Esophagus muscularis mucosa (tissue), 4 donors: ENCODE measurements at regions not wholly inside any gene's neighbourhood (a gene's known extent, or its start where the extent isn't known, plus 50 kb on each side); places are given as distances from the start of the nearest gene placed in this dataset.

Experiments
- DNase-seq: peaks from one replicate; pipeline ENCODE4 v3.0.0-alpha.2; 2017; ENCODE audit errors: extremely low spot score
- H3K27ac ChIP-seq, 4 donors: fragments of 200-600 bp; sonication (generic); replicated peaks in 1 of 4; 1 replicate in 3 of 4; 2 replicates in 1 of 4; pipeline ENCODE4 v1.5.1; 2016 to 2019; ENCODE audit warnings: mild to moderate bottlenecking in 1 of 4
- H3K27me3 ChIP-seq, 4 donors: fragments of 200-600 bp; sonication (generic); one replicate each; pipeline versions ENCODE4 v1.5.1 to v1.6.0; 2016 to 2019
- H3K36me3 ChIP-seq, 4 donors: fragments of 200-600 bp; sonication (generic); one replicate each; pipeline ENCODE4 v1.5.1; 2016 to 2019
- H3K4me1 ChIP-seq, 4 donors: fragments of 200-600 bp; sonication (generic); one replicate each; pipeline ENCODE4 v1.5.1; 2016 to 2019
- H3K4me3 ChIP-seq, 4 donors: fragments of 200-600 bp; sonication (generic); 1 replicate in 2 of 4; 2 replicates in 2 of 4; pipeline ENCODE4 v1.5.1; 2016 to 2019; ENCODE audit warnings: mild to moderate bottlenecking in 4 of 4, moderate library complexity in 1 of 4
- H3K9me3 ChIP-seq, 4 donors: fragments of 200-600 bp; sonication (generic); 1 replicate in 3 of 4; 2 replicates in 1 of 4; pipeline ENCODE4 v1.5.1; 2016 to 2019
- EP300 ChIP-seq: sonication (generic); formaldehyde crosslinking; IDR thresholded peaks from one replicate; pipeline ENCODE4 v1.6.1; 2017; ENCODE audit warnings: antibody characterized with exemption
- POLR2A ChIP-seq: fragments of 450-650 bp; IDR thresholded peaks from one replicate; pipeline ENCODE4 v1.6.1; 2017; ENCODE audit warnings: antibody characterized with exemption, moderate library complexity, mild to moderate bottlenecking, low read depth
- POLR2AphosphoS5 ChIP-seq, 2 donors: sonication (generic); formaldehyde crosslinking; IDR thresholded peaks; one replicate each; pipeline ENCODE4 v1.6.1; 2017; ENCODE audit warnings: antibody characterized with exemption in 2 of 2
- WGBS: methylation state at CpG from one replicate; pipeline ENCODE4 v1.1.5; 2018; 5-methylcytosine and 5-hydroxymethylcytosine counted together
- intact Hi-C: fragments of 100-400 bp; cut with DNase I; formaldehyde crosslinking; loops from one replicate; pipeline ENCODE4 v1.15.1; 2023
- TF ChIP-seq, protein P1 (sequence below), 3 experiments: fragments of 200-600 bp in 2 of 3; fragments of 450-650 bp in 1 of 3; sonication (generic) in 2 of 3; IDR thresholded peaks; one replicate each; pipeline ENCODE4 v1.5.1; 2017 to 2019; ENCODE audit warnings: antibody characterized with exemption in 3 of 3, mild to moderate bottlenecking in 2 of 3, moderate library complexity in 1 of 3

DNA sequence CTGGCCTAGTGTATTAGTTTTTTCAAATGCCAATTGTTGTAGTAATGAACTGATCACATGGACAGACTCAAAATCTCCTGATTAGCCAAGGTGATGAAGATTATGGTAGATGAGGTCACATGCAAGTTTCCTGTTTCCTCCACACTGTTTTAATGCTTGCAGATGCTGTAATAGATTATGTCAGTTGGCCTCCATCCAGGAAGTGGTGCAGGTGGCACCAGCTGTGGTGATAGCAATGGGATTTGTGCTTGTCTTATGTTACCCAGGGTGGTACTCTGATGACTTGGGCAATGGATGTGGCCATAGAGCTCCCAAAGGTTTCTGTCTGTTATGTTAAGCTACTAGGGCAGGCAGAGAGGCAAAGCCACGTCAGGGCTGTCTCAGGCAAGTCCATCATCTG is 332.9 kb upstream of the DDX18 start:
- no peaks in the 10 kb centered on the region for H3K36me3 ChIP-seq
- H3K27me3 ChIP-seq = no peaks in the 10 kb centered on the region
- no peak for DNase-seq
- TF ChIP-seq EP300 (no peak), POLR2A (no peak), POLR2AphosphoS5 (IDR thresholded peaks at IDR 0.05) (no peak)
- TF ChIP-seq, protein P1, sequence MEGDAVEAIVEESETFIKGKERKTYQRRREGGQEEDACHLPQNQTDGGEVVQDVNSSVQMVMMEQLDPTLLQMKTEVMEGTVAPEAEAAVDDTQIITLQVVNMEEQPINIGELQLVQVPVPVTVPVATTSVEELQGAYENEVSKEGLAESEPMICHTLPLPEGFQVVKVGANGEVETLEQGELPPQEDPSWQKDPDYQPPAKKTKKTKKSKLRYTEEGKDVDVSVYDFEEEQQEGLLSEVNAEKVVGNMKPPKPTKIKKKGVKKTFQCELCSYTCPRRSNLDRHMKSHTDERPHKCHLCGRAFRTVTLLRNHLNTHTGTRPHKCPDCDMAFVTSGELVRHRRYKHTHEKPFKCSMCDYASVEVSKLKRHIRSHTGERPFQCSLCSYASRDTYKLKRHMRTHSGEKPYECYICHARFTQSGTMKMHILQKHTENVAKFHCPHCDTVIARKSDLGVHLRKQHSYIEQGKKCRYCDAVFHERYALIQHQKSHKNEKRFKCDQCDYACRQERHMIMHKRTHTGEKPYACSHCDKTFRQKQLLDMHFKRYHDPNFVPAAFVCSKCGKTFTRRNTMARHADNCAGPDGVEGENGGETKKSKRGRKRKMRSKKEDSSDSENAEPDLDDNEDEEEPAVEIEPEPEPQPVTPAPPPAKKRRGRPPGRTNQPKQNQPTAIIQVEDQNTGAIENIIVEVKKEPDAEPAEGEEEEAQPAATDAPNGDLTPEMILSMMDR (IDR thresholded peaks at IDR 0.05) = no peak
- H3K27ac ChIP-seq = no peak overlapping the region
- intact Hi-C loops = no loop called here
- 50% methylated on average over 1 of the region's 1 CpG for WGBS
- H3K9me3 ChIP-seq = peaks cover 0 to 37% (median 22%) of the 10 kb centered on the region in 4 donors
- no peaks in the 10 kb centered on the region for H3K4me1 ChIP-seq
- no peak overlapping the region for H3K4me3 ChIP-seq

DNA sequence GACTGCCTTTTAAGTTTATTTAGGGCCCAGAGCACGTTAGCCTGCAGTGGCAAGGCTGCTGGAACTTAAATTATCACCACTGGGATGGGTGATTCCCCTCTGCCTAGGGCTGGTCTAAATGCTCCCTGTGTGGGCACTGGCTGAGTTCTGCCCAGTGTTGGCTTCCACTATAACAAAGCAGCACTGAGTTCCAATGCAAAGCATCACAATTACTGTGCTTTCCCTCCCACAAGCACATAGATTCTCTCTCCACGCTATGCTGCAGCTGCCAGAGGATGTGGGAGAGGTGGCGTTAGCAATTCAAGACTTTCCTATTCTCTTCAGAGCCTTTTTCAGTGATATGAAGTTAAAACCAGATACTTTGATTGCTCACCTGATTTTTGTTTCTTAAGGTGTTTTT is 328.9 kb upstream of the DDX18 start:
- H3K4me3 ChIP-seq = no peak overlapping the region
- no peak overlapping the region for H3K27ac ChIP-seq
- peaks cover 0 to 11% (median 0%) of the 10 kb centered on the region in 4 donors for H3K9me3 ChIP-seq
- no peaks in the 10 kb centered on the region for H3K27me3 ChIP-seq
- intact Hi-C loops = no loop called here
- TF ChIP-seq, protein P1 (IDR thresholded peaks at IDR 0.05) = no peak
- no peak for TF ChIP-seq EP300
- no peak for TF ChIP-seq POLR2A
- no peak for TF ChIP-seq POLR2AphosphoS5 (IDR thresholded peaks at IDR 0.05)
- H3K36me3 ChIP-seq = no peaks in the 10 kb centered on the region
- H3K4me1 ChIP-seq = no peaks in the 10 kb centered on the region
- no peak for DNase-seq
- 63% methylated on average over 3 of the region's 3 CpGs for WGBS

DNA sequence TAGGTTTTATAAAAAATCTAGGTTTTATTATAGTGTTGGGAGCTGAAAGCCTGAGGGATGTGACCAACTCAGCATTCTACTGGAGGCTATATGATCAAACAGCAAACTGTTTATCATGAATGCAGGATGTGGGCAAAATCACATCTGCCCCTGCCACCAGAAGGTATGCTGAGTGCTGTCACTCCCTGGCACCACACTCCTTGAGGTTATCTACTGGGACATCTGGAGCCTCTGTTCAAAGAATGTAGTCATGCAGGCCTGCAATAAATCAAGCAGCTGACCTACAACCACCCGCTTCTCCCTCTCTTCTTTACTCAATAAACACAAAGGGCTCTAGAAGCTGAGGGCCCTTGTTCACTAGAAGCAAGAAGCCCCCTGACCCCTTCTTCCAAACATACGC is 328.4 kb upstream of the DDX18 start:
- DNase-seq = no peak
- TF ChIP-seq POLR2AphosphoS5 (IDR thresholded peaks at IDR 0.05) = no peak
- no peak for TF ChIP-seq EP300
- TF ChIP-seq, protein P1 (IDR thresholded peaks at IDR 0.05) = no peak
- TF ChIP-seq POLR2A = no peak
- Histone ChIP-seq H3K27me3 (no peaks in the 10 kb centered on the region), H3K4me3 (no peak overlapping the region), H3K27ac (no peak overlapping the region), H3K9me3 (peaks cover 0 to 11% (median 0%) of the 10 kb centered on the region in 4 donors), H3K36me3 (no peaks in the 10 kb centered on the region), H3K4me1 (no peaks in the 10 kb centered on the region)
- WGBS = 71% methylated on average over 2 of the region's 2 CpGs
- intact Hi-C loops = no loop called here

DNA sequence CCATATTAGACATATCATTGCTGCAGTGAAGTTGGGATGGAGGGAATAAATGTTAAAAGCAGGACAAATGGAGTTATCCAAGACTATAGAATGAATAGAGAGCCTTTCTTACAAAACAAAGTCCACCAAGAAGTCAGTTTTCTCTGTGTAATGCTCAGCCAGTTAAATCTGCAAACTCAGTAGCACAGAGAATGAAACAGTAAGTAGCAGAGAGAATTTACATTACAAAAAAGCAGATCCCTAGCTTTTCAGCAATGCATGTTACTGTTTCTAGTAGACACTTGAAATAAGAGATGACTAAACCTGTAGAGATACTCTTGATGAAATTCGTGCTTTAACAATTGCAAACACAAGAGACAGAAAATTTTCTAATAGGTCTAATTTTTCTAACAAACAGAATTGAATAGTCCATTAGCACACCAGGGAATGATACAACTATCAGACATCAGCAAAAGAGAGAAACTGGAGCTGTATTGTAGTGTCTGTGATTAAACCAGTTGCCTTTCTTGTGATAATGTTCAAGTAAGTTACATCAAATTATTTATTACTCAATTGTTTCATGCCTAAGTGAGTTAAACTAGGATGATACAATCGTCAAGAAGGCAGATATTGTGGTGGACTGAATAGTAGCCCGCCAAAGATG is 322.2 kb upstream of the DDX18 start:
- intact Hi-C loops = no loop called here
- 89% methylated on average over 3 of the region's 3 CpGs for WGBS
- Histone ChIP-seq H3K9me3 (no peaks in the 10 kb centered on the region), H3K36me3 (no peaks in the 10 kb centered on the region), H3K4me1 (no peaks in the 10 kb centered on the region), H3K4me3 (no peak overlapping the region), H3K27me3 (no peaks in the 10 kb centered on the region), H3K27ac (no peak overlapping the region)
- TF ChIP-seq, protein P1 (IDR thresholded peaks at IDR 0.05) = no peak
- TF ChIP-seq POLR2A (no peak), EP300 (no peak), POLR2AphosphoS5 (IDR thresholded peaks at IDR 0.05) (no peak)
- no peak for DNase-seq

DNA sequence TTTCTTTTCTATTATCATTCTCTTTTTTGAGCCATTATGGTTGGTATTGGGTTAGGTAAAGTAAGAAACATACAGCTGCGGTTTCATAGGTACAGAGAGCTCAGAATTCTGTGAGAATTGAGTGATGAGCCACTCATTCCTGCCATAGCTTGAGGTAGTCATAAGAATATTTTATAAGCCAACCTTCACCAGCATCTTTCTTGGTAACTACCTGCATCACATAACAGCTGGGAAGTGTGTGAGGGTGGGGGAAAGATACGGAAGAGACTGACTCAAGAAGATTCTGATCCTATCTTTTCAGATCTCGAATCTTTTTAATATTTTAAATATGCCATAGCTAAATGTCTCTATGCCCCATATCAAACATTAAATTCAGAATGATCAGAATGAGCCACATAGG is 313.8 kb upstream of the DDX18 start:
- no peaks in the 10 kb centered on the region for H3K4me1 ChIP-seq
- no peak overlapping the region for H3K4me3 ChIP-seq
- H3K27ac ChIP-seq = no peak overlapping the region
- intact Hi-C loops = no loop called here
- DNase-seq = no peak
- no peaks in the 10 kb centered on the region for H3K27me3 ChIP-seq
- 83% methylated on average over 3 of the region's 3 CpGs for WGBS
- no peaks in the 10 kb centered on the region for H3K9me3 ChIP-seq
- TF ChIP-seq POLR2A = no peak
- no peak for TF ChIP-seq POLR2AphosphoS5 (IDR thresholded peaks at IDR 0.05)
- TF ChIP-seq EP300 = no peak
- TF ChIP-seq, protein P1 (IDR thresholded peaks at IDR 0.05) = no peak
- no peaks in the 10 kb centered on the region for H3K36me3 ChIP-seq
